Neural cell (in vitro differentiated cells): ENCODE measurements at regions not wholly inside any gene's neighbourhood (a gene's known extent, or its start where the extent isn't known, plus 50 kb on each side); places are given as distances from the start of the nearest gene placed in this dataset.

Source experiments
- CTCF ChIP-seq: fragments of 450-650 bp; IDR thresholded peaks from 2 replicates; pipeline ENCODE4 v1.5.1; 2014; ENCODE audit warnings: antibody characterized with exemption, mild to moderate bottlenecking, moderate library complexity; ENCODE audit not compliant: poor library complexity, severe bottlenecking
- EP300 ChIP-seq: fragments of 450-650 bp; conservative IDR thresholded peaks from 2 replicates; pipeline ENCODE4 v1.6.1; 2014; ENCODE audit warnings: antibody characterized with exemption, mild to moderate bottlenecking, moderate library complexity; ENCODE audit not compliant: poor library complexity, severe bottlenecking
- EZH2 ChIP-seq: fragments of 200-600, 300-800 bp; shearing (Covaris generic), sonication (generic); IDR thresholded peaks from 2 replicates; pipeline ENCODE4 v1.6.1; 2014; ENCODE audit warnings: antibody characterized with exemption, low read length, borderline replicate concordance, mild to moderate bottlenecking; ENCODE audit not compliant: insufficient read depth, poor library complexity, severe bottlenecking
- MXI1 ChIP-seq: fragments of 450-650 bp; conservative IDR thresholded peaks from 2 replicates; pipeline ENCODE4 v1.6.1; 2014; ENCODE audit warnings: antibody characterized with exemption, mild to moderate bottlenecking; ENCODE audit not compliant: poor library complexity, severe bottlenecking
- POLR2AphosphoS5 ChIP-seq: IDR thresholded peaks from 2 replicates; pipeline ENCODE4 v1.6.1; 2012
- RAD21 ChIP-seq: fragments of 450-650 bp; conservative IDR thresholded peaks from 2 replicates; pipeline ENCODE4 v1.6.1; 2014; ENCODE audit warnings: antibody characterized with exemption, mild to moderate bottlenecking, moderate library complexity
- REST ChIP-seq: IDR thresholded peaks from 2 replicates; pipeline ENCODE4 v1.6.1; 2012; ENCODE audit warnings: borderline replicate concordance
- TAF1 ChIP-seq: IDR thresholded peaks from 2 replicates; pipeline ENCODE4 v1.6.1; 2012; ENCODE audit warnings: low read depth

DNA sequence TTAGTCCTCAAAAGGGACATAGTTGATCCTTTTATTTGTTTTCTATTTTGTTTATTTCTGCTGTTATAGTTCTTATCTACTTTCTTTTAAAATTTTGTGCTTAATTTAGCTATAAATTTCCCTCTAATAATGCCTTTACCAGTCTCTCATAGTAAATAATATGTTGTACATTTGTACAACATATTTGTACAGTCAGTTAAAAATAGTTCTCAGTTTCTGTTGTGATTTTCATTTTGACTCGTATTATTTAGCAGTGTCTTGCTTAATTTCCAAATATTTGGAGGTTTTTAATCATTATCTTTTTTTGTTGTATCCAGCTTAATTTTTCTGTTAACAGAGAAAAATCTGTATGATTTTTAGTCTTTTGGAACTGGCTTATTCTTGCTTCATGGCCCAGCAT is 443.6 kb upstream of the TRIB2 start:
- TF ChIP-seq MXI1 (no peak), POLR2AphosphoS5 (no peak), EP300 (no peak), EZH2 (no peak), CTCF (no peak), TAF1 (no peak), REST (no peak), RAD21 (no peak)
